ENCODE measurements at regions not wholly inside any gene's neighbourhood (a gene's known extent, or its start where the extent isn't known, plus 50 kb on each side); places are given as distances from the start of the nearest gene placed in this dataset.
"Not testable (repeated sequence)": the region's sequence is repeated elsewhere in the genome, so short reads cannot be mapped to it uniquely, and the experiment has no call there.

DNA sequence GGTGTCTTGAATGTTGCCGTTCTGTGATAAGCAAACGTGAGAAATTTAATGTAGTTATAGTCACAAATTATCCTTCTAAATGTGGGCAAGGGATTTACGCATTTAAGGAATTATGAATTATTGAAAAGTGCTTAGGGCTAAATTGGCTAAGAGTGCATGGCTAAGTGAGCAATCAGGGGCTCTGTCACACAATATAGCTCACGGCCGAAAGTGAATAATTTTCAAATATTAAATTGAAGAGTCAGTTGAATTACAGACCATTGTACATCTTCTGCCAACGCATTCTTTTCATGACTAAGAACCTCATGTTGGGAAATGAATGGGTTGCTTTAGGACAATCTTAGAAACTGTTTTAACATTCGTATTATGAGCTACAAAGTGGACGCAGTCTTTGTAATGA lies 1832.9 kb upstream of the LRRTM1 start:
- DNase-seq: no peak

DNA sequence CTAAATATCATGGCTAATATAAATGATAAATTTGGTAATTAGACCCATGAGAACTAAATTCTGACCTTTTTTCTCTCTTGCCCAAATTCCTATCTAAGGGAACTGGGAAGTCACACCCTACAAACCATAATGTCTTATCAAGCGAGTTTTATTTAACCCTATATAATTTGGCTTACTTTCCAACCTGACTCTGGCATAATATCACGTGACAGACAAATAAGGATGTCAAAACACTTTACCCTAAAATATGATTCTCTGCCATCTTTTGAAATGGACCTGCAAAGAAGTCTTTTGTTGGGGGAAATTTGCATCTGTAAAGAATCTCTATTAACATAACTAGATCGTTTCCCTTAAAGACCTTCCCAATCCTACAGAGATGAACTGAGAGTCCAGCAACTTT lies 1823.5 kb upstream of the LRRTM1 start:
- no peak for DNase-seq

DNA sequence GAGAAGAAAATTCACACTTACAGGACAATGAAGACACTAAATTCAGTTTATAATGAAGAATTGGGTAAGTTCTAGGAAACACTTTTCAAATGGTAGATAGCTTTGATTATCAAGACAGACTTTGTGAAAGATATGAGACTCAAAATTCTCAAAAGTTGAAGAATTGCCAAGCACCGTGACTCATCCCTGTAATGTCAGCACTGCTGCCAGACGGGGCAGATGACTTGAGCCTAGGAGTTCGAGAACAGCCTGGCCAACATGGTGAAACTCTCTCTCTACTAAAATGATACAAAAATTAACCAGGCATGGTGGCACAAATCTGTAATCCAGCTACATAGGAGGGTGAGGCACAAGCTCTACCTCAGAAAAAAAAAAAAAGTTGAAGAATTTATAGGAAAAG lies 1820.1 kb upstream of the LRRTM1 start:
- no peak for DNase-seq

DNA sequence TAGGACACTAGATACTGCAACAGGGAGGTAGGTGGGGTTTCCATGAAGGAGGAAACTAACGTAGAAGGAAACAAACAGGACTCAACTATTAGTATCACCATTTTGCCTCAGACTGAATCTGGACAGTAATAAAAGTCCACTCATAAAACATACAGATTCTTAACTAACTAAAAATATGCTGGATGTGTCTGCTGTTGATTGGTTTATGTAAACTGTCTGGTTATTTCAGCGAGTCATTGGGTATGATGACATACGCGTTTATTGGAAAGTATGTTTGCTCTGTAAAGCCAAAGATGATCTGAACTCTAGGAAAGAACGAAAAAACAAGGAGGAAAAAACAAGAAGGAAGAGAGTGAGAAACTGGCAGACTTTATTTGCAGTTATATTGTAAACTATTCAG lies 1816.1 kb upstream of the LRRTM1 start:
- DNase-seq: no peak

DNA sequence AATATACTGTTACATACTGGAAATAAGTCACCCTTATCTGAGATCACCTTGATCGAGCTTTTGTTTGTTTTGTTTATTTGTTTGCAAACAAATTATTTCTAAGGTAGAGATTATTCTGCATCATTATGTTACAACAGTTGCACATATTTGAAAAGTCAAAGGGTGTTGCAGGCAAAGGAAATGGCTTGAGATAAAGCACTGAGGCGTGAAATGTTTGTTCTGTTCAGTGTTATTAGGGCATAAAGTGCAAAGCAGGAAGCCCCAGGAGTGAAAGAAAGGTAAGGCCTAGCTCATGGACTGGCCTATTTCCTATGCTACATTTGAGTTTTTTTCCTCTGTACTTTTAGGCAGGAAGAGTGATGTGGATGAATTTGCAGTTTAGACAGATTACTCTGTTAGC lies 1815.6 kb upstream of the LRRTM1 start:
- no peak for DNase-seq

DNA sequence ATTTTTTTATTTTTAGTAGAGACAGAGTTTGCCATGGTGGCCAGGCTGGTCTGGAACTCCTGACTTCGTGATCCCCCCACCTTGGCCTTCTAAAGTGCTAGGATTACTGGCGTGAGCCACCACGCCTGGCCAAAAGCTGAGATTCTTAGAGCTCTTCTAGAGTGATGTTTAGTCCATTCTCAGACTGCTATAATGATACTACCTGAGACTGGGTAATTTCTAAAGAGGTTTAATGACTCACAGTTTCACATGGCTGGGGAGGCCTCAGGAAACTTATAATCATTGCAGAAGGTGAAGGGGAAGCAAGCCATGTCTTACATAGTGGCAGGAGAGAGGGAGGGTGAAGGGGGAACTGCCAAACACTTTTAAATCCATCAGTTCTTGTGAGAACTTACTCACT lies 1804.9 kb upstream of the LRRTM1 start:
- no peak for DNase-seq

DNA sequence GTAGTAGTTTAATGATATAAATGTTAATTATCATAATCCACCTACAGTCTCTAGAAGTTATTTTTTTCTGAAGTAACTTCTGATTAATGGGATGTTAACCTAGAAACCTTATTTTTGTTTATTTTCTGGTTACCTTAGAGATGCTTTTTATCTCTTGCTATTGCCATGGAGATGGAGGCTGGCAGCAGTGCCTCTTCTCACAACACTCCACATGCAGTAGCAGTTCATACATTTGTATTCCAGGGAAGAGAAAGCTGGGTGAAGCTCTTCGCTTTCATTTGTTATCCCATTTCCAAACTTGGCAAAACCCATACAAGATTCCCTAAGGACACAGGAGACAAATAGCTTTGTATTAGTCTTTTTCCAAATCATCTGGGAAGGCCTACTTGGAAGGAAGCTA lies 1794.1 kb upstream of the LRRTM1 start:
- DNase-seq: no peak

DNA sequence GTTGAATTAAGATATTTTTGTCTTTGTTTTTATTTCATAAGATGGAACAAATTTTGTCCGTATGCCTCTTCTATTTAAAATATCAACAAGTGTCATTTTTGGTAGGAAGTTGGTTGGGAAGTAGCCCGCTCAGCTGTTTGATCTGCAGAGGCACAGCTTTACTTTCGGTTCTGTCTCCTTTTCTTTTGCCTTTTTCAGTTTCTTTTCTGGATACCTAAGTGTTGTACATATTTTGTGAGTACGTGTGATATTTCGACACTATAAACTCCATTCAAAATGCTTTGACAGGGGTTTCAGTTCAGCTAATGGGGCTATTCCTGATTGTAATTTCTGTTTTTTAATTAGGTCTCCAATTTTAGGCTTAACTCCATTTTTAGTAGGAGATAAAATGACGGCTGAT lies 1785.0 kb upstream of the LRRTM1 start:
- DNase-seq: no peak

DNA sequence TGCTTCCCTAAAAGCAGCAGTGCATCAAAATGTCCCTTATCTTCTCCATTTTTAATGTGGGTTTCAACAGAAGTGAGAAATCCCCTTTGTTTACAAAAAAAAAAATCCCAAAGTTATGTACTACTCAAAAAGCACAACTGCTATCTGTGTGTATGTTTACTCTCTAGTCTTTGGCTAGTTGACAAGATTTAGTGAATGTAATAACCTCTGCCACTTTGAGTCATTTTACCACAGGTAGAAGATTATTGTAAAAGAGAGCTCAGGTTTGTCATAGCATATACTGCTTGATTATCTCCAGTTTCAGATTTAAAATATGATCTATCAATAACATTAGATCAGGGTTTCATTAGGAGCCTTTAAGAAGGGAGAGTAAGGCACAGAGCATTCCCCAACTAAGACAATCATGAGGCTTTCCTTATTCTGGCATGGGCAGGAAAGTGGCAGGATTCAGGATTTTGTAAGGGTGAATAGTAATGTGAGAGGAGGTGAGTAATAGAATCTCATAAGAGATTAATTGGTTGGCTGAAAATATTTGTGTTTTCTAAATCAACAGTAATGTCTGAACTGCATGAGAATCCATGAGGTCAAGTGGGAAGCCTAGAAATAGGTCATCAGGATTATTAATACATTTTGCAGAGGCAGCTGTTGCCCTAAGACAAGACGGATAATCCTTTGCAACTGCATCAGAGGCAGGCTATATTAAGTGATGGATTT lies 1780.3 kb upstream of the LRRTM1 start:
- no peak for DNase-seq

DNA sequence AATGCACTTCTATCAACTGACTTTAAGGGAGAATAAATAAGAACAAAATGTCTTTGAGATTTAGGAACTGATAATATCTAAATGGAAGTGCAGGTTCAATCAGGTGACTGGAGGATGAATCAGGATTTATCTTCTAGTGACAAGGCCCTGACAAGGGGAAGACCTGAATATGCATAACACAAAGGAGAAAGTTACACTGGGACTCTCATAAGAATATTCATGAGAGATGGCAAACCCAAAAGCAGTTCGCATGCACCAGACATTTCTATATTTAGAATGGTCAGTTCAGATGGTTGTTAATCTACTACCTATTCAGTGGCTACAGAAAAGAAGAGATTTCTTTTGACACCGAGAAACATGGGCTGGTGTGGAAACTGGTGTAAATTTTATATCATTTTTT lies 1771.3 kb upstream of the LRRTM1 start:
- DNase-seq: no peak

DNA sequence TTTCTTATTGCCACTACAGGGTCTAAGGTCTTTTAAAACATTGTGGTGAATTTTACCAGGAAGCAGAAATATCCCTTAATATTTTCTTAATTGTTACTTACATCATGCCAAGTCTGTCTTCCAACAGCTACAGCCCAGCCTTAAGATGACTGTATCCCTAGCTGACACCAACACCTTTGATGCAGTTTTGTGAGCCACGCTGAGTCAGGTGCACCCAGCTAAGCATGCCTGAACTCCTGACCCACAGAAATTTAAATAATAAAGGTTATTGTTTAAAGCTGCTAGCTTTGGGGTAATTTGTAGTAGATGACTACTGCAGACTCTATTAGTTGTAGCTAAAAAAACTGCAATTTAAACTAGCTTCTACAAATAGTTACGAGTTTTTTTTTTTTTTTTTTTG lies 1757.9 kb upstream of the LRRTM1 start:
- DNase-seq: no peak

DNA sequence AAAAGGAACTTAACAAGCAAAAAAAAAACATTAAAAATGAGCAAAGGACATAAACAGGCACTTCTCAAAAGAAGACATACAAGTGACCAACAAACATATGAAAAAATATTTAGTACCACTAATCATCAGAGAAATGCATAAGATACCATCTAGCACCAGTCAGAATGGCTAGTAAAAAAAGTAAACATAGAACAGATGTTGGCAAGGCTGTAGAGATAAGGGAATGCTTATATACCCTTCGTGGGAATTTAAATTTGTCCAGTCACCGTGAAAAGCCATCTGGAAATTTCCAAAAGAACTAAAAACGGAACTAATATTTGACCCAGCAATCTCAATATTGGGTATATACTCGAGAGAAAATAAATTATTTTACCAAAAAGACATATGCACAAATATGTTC lies 1751.3 kb upstream of the LRRTM1 start:
- no peak for DNase-seq

DNA sequence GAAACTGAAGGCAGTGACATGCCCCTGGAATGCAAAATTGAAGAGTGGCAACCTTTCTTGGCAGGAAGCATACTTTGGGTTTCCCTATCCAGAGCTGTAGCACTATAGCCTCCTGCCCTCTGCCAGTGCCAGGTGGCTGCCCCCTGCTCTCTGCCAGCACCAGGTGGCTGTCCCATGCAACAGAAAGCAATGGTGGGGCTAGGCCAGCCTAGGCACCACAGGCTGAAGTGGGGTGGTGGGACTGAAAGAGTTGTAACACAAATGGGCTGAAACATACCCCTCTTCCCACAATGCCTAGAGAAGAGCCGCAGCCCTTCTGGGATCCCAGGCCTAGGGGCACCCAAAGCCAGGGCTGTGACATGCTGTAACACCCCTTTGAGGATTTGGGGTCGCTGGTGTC lies 1739.3 kb upstream of the LRRTM1 start:
- no peak for DNase-seq

DNA sequence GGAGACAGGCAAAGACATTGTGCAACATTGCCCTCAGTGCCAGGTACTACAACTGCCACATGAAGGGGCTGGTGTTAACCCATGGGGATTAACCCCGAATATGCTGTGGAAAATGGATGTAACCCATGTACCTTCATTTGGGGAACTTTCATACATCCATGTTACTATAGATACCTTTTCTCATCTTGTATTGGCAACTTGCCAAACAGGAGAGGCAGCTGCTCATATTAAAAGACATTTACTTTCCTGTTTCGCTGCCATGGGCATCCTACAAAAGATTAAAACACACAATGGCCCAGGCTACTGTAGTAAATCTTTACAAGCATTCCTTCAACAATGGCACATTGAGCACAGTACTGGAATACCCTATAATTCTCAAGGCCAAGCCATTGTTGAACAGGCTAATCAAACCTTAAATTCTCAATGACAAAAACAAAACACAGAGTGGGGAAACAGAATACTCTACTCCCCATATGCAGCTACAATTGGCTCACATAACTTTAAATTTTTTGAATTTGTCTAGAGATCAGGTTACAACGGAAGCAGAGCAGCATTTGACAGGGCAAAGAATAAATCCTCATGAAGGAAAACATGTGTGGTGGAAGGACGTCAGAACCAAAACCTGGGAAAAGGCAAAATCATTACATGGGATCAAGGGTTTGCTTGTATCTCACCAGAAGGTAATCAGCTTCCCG lies 1723.5 kb upstream of the LRRTM1 start:
- DNase-seq: no peak

DNA sequence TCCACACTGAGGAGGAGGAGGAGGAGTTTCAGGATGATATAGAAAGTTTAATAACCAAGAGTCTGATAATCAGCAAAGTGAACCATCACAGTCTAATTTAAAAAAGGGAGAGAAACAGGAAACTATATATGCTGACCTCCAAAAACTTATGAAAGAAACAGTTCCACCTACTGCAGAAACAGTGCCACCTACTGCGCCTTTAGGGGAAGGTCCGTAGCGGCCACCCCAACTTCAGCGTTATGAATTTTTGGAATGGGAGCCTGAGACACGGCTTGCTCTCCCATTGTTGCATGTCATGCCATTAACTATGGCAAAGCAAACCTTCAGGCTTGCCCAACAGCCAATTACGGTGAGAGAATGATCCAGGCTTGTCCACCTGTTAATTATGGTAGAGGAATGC lies 1719.2 kb upstream of the LRRTM1 start:
- DNase-seq: no peak

DNA sequence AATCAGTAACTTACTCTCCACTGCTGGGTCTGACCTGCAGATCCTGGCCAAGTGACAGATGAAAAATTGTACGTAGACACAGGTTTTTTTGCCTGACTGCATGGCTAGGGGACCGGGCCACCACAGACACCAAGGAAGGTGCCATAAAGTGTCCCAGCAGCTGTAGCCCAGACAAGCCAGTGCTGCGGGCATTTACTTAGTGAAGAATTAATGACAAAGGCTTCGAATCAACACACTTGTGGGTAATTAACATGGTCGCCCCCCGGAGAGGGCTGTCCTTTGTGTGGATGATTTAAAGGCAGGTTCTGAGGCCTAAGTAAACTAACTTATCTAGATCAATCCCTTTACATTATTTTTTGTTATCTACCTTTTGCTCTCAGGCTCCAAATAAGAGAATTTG lies 1709.1 kb upstream of the LRRTM1 start:
- DNase-seq: no peak

DNA sequence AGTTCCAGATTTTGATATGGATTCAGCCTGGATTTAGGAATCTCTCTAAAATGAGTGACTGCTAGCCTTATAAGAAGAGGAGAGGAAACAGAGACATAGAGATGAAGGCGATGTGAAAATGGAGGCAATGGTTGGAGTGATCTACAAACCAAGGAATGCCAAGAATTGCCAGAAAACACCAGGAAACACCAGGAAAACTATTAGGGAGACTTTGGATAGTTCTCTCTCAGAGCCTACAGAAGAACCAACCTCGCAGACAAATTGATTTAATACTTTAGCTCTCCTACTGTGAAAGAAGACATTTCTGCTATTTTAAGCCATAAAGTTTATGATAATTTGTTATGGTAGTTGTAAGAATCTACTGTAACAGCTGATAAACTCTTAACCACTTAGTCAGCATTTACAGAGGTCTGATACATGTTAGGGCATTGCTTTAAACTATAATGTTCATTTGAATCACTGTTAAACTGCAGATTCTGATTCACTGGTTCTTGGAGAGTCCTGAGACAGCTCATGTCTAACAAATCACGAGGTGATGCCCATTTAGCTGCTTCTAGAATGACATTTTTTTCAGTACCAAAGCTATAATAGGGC lies 1702.6 kb upstream of the LRRTM1 start:
- DNase-seq: no peak

DNA sequence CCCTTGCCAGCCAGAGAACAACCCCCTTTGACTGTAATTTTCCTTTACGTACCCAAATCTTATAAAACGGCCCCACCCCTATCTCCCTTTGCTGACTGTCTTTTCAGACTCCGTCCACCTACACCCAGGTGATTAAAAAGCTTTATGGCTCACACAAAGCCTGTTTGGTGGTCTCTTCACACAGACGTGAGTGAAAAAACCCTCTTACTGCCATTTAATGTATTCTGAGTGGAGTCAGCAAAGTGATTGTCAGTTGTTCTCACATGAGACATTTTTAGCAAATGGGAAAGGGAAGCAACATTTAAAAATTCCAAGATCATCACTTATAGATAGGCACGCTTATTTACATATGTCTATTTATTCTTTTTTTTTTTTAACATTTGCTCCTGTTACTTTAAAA lies 1701.3 kb upstream of the LRRTM1 start:
- not testable (repeated sequence) for DNase-seq

DNA sequence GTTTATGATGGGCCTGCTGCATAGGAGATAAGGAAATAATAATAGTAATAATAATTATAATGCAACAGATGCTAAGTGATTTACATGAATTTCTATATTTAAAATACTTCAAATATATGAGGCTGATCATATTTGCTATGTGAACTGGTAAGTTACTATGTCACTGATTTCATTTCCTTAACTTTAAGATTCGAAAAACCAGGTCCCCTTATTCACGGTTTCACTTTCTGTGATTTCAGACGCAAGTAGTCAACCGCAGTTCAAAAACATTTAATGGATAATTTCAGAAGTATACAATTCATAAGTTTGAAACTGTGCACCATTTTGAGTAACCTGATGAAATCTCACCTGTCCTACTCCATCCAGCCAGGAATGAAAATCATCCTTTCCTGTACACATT lies 1697.1 kb upstream of the LRRTM1 start:
- no peak for DNase-seq

DNA sequence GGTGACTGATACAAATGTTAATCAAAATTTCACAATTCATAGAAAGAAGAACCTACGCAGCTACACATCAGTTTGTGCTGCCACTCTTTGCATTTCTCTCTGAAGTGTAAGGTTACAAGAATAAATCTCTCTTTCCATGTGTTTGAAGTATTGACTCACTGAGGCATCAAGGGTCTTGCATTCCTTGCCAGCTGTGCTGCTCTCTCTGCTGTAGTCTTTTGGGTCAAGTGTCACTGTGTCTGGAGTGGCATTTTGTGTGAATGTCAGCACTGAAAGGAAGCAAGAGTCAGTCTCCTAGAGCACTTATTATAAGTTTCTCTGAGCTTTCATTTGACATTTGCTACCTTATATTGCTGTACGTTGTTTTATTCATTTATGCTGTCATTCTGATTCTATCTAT lies 1696.1 kb upstream of the LRRTM1 start:
- no peak for DNase-seq

DNA sequence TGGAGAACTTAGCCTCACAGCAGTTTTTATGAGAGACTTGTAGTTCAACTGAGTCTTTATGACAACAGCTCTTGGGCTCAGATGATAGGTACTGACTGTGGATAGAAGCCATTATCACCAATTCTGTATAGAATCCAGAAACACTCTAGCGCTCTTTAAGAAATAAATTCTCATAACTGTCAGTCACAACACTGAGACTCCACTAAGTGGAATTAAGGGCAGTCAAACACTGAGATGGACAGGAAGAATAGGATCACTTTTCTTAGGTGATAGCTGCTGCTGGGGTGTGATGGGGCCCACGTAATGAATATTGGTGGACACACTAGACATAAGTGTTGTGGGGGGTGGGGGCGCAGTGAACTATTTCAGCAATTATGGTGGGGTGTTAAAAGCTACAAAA lies 1691.8 kb upstream of the LRRTM1 start:
- DNase-seq: no peak

DNA sequence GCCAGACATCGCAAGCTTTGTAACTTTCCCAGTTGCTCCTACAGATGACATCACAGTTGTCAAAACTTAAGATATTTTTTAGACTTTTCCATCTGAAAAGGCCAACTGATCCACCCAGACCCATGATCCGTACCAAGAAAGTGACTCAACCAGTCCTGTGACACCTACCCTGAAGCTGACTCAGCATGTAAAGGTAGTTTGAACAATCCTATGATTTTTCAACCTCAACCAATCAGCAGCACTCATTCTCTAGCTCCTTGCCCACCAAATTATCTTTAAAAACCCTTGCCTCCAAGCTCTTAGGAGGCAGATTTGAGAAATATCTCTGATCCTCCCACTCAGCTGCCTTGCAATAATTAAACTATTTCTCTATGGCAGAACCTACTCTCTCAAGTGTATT lies 1686.7 kb upstream of the LRRTM1 start:
- DNase-seq: no peak

DNA sequence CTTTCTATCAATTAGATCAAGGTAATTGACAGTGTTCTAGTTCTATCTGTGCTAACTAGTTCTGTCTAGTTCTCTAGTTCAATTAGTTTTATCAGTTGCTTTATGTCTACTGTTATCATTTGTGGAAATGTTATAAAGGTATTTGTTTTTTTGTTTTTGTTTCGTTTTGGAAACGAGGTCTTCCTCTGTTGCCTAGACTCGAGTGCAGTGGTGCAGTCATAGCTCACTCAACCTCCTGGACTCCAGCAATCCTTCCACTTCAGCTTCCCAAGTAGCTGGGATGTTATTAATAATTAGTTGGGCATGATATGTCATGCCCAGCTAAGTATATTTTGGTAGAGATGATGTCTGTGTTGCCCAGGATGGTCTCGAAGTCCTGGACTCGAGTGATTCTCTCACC lies 1682.8 kb upstream of the LRRTM1 start:
- DNase-seq: no peak

DNA sequence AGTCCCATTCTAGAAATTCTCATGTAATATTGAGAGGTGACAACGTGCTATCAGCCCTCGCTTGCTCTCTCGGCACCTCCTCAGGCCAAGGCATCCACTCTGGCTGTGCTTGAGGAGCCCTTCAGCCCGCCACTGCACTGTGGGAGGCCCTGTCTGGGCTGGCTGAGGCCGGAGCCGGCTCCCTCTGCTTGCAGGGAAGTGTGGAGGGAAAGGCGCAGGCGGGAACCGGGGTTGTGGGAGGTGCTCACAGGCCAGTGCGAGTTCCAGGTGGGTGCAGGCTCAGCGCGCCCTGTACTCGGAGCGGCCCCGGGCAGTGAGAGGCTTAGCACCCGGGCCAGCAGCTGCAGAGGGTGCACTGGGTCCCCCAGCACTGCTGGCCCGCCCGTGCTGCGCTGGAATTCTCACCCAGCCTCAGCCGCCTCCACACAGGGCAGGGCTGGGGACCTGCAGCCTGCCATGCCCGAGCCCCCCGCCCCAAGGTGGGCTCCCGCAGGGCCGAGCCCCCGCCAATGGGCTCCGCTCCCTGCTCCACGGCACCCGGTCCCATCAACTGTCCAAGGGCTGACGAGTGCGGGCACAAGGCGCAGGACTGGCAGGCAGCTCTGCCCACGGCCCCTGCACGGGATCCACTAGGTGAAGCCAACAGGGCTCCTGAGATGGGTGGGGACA lies 1680.6 kb upstream of the LRRTM1 start:
- DNase-seq: no peak
